Kidney epithelial cell (primary cell): ENCODE measurements at regions not wholly inside any gene's neighbourhood (a gene's known extent, or its start where the extent isn't known, plus 50 kb on each side); places are given as distances from the start of the nearest gene placed in this dataset.

Source experiments
- DNase-seq: peaks from one replicate; pipeline ENCODE4 v3.0.0-alpha.2; 2010; ENCODE audit warnings: low read depth
- H3K27me3 ChIP-seq: 2 replicates; pipeline ENCODE4 v1.6.0; 2011; ENCODE audit warnings: low read length; ENCODE audit not compliant: control insufficient read depth, insufficient read depth
- H3K36me3 ChIP-seq: 2 replicates; pipeline ENCODE4 v1.5.1; 2011; ENCODE audit warnings: low read length; ENCODE audit not compliant: control insufficient read depth, insufficient read depth
- H3K4me3 ChIP-seq: 2 replicates; pipeline ENCODE4 v1.5.1; 2011; ENCODE audit warnings: low read depth, mild to moderate bottlenecking, control low read depth, low read length
- CTCF ChIP-seq: IDR thresholded peaks from 2 replicates; pipeline ENCODE4 v1.5.1; 2011; ENCODE audit warnings: mild to moderate bottlenecking, moderate library complexity, low read length, control low read depth, inconsistent platforms; ENCODE audit not compliant: insufficient read depth, poor library complexity, severe bottlenecking

DNA sequence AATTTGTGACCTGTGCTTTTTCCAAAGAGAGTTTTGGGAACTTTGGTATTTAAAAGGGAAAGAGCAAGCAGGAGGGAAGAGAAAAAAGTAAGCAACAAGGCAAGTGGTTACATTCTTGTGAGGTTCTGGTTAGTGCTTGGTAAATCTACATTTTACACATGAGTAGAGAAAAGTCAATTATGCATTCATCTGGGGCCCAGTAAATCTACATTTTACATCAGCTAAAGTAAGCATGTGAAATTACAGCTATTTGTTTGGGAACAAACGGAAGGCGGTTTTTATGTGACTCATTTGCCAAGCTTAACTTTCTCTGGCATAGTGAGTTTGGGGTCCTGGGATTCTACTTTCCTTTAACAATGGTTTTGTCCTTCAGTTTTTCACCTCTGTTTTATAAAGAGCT lies 102.2 kb downstream of the SNX18 start:
- H3K27me3 ChIP-seq, result no peaks in the 10 kb centered on the region
- H3K4me3 ChIP-seq, result no peak overlapping the region
- no peak for TF ChIP-seq CTCF
- H3K36me3 ChIP-seq, result no peaks in the 10 kb centered on the region
- DNase-seq, result no peak

DNA sequence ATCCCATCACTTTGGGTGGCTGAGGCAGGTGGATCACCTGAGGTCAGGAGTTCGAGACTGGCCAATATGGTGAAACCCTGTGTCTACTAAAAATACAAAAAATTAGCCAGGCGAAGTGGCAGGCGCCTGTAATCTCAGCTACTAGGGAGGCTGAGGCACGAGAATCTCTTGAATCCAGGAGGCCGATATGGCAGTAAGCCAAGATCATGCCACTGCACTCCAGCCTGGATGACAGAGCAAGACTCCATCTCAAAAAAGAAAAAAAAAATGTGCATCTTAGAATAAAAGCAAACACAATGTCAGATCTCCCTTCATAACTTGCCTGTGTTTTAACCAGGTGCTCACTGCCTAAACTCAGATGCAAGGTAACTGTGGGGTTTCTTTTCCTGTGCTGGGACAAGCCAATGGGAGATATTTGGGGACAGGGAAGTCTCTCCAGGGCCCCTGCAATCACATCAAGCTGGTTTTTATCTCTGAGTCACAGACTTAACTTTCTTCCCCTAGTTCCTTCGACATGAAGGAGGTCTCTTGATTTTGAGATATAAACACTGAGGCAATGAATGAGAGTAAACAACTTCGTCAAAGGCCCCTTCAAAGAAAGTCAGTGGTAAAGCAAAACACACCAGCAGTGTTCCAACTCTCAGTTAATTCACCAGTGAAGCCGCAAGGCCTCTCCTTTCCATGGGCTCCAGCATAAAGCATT lies 99.1 kb downstream of the SNX18 start:
- no peak for DNase-seq
- Histone ChIP-seq H3K4me3 (no peak overlapping the region), H3K27me3 (no peaks in the 10 kb centered on the region), H3K36me3 (no peaks in the 10 kb centered on the region)
- TF ChIP-seq CTCF, result no peak

GRCh38 chr5:54616031-54616430 lies 98.5 kb downstream of the SNX18 start:
- Histone ChIP-seq H3K36me3 (no peaks in the 10 kb centered on the region), H3K27me3 (no peaks in the 10 kb centered on the region), H3K4me3 (no peak overlapping the region)
- no peak for DNase-seq
- no peak for TF ChIP-seq CTCF

GRCh38 chr5:54615381-54615780 lies 97.8 kb downstream of the SNX18 start:
- Histone ChIP-seq H3K27me3 (no peaks in the 10 kb centered on the region), H3K36me3 (no peaks in the 10 kb centered on the region), H3K4me3 (no peak overlapping the region)
- TF ChIP-seq CTCF, result no peak
- DNase-seq, result no peak

GRCh38 chr5:54612711-54613110 lies 95.2 kb downstream of the SNX18 start:
- TF ChIP-seq CTCF, result no peak
- no peak for DNase-seq
- Histone ChIP-seq H3K27me3 (no peaks in the 10 kb centered on the region), H3K4me3 (no peak overlapping the region), H3K36me3 (no peaks in the 10 kb centered on the region)
